ENCODE measurements at regions not wholly inside any gene's neighbourhood (a gene's known extent, or its start where the extent isn't known, plus 50 kb on each side); places are given as distances from the start of the nearest gene placed in this dataset.

DNA sequence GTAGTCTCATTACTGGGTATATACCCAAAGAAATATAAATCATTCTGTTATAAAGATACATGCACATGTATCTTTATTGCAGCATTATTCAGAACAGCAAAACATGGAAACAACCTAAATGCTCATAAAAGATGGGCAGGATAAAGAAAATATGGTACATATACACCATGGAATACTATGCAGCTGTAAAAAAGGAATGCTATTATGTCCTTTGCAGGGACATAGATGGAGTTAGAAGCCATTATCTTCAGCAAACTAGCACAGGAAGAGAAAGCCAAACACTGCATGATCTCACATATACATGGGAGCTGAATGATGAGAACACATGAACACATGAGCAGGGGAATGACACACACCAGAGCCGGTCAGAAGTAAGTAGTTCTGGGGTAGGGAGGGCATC lies 297.4 kb upstream of the GLI3 start:
- DNase-seq (ENCODE audit: unreplicated experiment), result no peak
- H3K27ac Mint-ChIP-seq (ENCODE audit: low read depth, unreplicated experiment), result no peak overlapping the region
- no peak for TF ChIP-seq CTCF (IDR thresholded peaks at IDR 0.05; ENCODE audit: unreplicated experiment)
- BruUV-seq (replicated peaks), result no TSS peak
- no peak overlapping the region for H3K4me3 Mint-ChIP-seq (ENCODE audit: unreplicated experiment)
- no peaks in the 10 kb centered on the region for H3K27me3 Mint-ChIP-seq (ENCODE audit: insufficient read depth, unreplicated experiment)
- no peaks in the 10 kb centered on the region for H3K36me3 Mint-ChIP-seq (ENCODE audit: insufficient read depth, unreplicated experiment)
- ChIA-PET CTCF (no interaction called here), POLR2A (interaction anchor here (1.0 kb wide), 1 partner anchor 45 kb away, joined by 3 read pairs; no protein-coding TSS in a partner anchor)
- no peaks in the 10 kb centered on the region for H3K4me1 Mint-ChIP-seq (ENCODE audit: insufficient read depth, unreplicated experiment)
- intact Hi-C loops (cut with micrococcal nuclease), result no loop called here
- H3K9me3 Mint-ChIP-seq (ENCODE audit: unreplicated experiment), result no peaks in the 10 kb centered on the region

- ChIA-PET CTCF (interaction anchor here (1.4 kb wide), 1 partner anchor 11 kb away, joined by 3 read pairs; no protein-coding TSS in a partner anchor), POLR2A (interaction anchor here (0.6 kb wide), 1 partner anchor 333 kb away, joined by 3 read pairs; no protein-coding TSS in a partner anchor)
- DNase-seq (ENCODE audit: unreplicated experiment), result no peak
- no peaks in the 10 kb centered on the region for H3K4me1 Mint-ChIP-seq (ENCODE audit: insufficient read depth, unreplicated experiment)
- H3K27me3 Mint-ChIP-seq (ENCODE audit: insufficient read depth, unreplicated experiment), result no peaks in the 10 kb centered on the region
- no peak for TF ChIP-seq CTCF (IDR thresholded peaks at IDR 0.05; ENCODE audit: unreplicated experiment)
- intact Hi-C loops (cut with micrococcal nuclease), result no loop called here
- no peak overlapping the region for H3K27ac Mint-ChIP-seq (ENCODE audit: low read depth, unreplicated experiment)
- peaks cover 19% of the 10 kb centered on the region for H3K9me3 Mint-ChIP-seq (ENCODE audit: unreplicated experiment)
- H3K36me3 Mint-ChIP-seq (ENCODE audit: insufficient read depth, unreplicated experiment), result no peaks in the 10 kb centered on the region
- no peak overlapping the region for H3K4me3 Mint-ChIP-seq (ENCODE audit: unreplicated experiment)
- BruUV-seq (replicated peaks), result no TSS peak
Observed at GRCh38 chr7:42527004-42527403, 290.0 kb upstream of the GLI3 start.

GRCh38 chr7:42522227-42522991 lies 285.4 kb upstream of the GLI3 start:
- peaks cover 20% of the 10 kb centered on the region for H3K9me3 Mint-ChIP-seq (ENCODE audit: unreplicated experiment)
- CTCF ChIA-PET, result interaction anchor here (0.5 to 1.6 kb wide), 3 partner anchors 15 to 644 kb away, joined by 3 read pairs; no protein-coding TSS in a partner anchor
- no peak overlapping the region for H3K4me3 Mint-ChIP-seq (ENCODE audit: unreplicated experiment)
- peaks cover 3% of the 10 kb centered on the region for H3K36me3 Mint-ChIP-seq (ENCODE audit: insufficient read depth, unreplicated experiment)
- intact Hi-C loops (cut with micrococcal nuclease), result no loop called here
- DNase-seq (ENCODE audit: unreplicated experiment), result no peak
- POLR2A ChIA-PET, result no interaction called here
- H3K27ac Mint-ChIP-seq (ENCODE audit: low read depth, unreplicated experiment), result no peak overlapping the region
- BruUV-seq (replicated peaks), result no TSS peak
- no peak for TF ChIP-seq CTCF (IDR thresholded peaks at IDR 0.05; ENCODE audit: unreplicated experiment)
- no peaks in the 10 kb centered on the region for H3K27me3 Mint-ChIP-seq (ENCODE audit: insufficient read depth, unreplicated experiment)
- H3K4me1 Mint-ChIP-seq (ENCODE audit: insufficient read depth, unreplicated experiment), result no peaks in the 10 kb centered on the region

DNA sequence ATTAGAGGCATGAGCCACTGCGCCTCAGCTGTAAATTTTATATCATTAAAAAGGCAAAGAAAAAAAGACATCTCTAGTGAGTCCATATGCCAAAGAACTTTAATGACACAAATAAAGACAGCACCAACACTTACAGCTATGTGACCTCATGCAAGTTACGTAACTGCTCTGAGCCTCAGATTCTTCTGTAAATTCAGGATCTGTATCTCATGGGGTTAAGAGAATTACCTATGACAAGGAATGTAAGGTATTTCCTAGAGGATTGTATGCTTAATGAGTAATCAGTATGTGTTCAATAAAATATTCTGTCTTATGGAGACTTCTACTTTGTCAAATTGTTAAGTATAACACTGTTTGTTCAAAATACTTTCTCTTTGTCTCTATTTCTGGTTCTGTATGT lies 274.0 kb upstream of the GLI3 start:
- intact Hi-C loops (cut with micrococcal nuclease), result no loop called here
- Mint-ChIP-seq H3K27ac (ENCODE audit: low read depth, unreplicated experiment) (no peak overlapping the region), H3K4me1 (ENCODE audit: insufficient read depth, unreplicated experiment) (peaks cover 7% of the 10 kb centered on the region), H3K36me3 (ENCODE audit: insufficient read depth, unreplicated experiment) (no peaks in the 10 kb centered on the region), H3K4me3 (ENCODE audit: unreplicated experiment) (no peak overlapping the region), H3K27me3 (ENCODE audit: insufficient read depth, unreplicated experiment) (no peaks in the 10 kb centered on the region), H3K9me3 (ENCODE audit: unreplicated experiment) (peaks cover 14% of the 10 kb centered on the region)
- CTCF ChIA-PET, result no interaction called here
- no peak for TF ChIP-seq CTCF (IDR thresholded peaks at IDR 0.05; ENCODE audit: unreplicated experiment)
- POLR2A ChIA-PET, result interaction anchor here (0.6 kb wide), 1 partner anchor 260 kb away, joined by 3 read pairs; no protein-coding TSS in a partner anchor
- DNase-seq (ENCODE audit: unreplicated experiment), result peak; percentile 16
- no TSS peak for BruUV-seq (replicated peaks)
